Neural progenitor cell (in vitro differentiated cells): ENCODE measurements at regions not wholly inside any gene's neighbourhood (a gene's known extent, or its start where the extent isn't known, plus 50 kb on each side); places are given as distances from the start of the nearest gene placed in this dataset.

Experiments used
- CTCF ChIP-seq: fragments of 200-600 bp; sonication (generic); IDR thresholded peaks from 2 replicates; pipeline ENCODE4 v1.5.1; 2017; ENCODE audit warnings: antibody characterized with exemption, mild to moderate bottlenecking
- EZH2 ChIP-seq: fragments of 200-600 bp; sonication (generic); IDR thresholded peaks from 2 replicates; pipeline ENCODE4 v1.6.1; 2017; ENCODE audit warnings: antibody characterized with exemption, mild to moderate bottlenecking, moderate library complexity

- TF ChIP-seq CTCF, result no peak
- no peak for TF ChIP-seq EZH2
Observed at GRCh38 chr4:85221606-85222005, 253.3 kb upstream of the ARHGAP24 start.
